ENCODE measurements at regions not wholly inside any gene's neighbourhood (a gene's known extent, or its start where the extent isn't known, plus 50 kb on each side); places are given as distances from the start of the nearest gene placed in this dataset.
A peak's percentile ranks its signal among the peaks of the same experiment; 100 is the strongest.

DNA sequence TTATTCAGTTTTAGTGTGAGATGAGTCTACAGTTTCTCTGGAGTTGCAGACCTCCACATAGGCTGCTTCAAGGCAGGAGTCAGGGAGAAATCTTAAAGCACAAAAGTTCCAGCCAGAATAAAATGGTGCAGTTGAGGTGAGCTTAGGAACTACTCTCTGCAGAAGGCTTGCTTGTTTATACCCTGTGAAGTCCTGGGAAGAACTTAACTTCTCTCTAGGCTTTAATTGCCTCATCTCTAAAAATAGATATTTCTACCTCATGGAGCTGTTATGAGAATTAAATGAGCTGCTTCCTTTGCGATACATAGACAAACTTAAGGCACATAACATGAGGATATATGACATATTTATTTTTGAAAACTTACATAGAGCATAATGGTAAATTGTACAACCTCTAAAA, 286.2 kb downstream of the GPATCH2 start:
- H3K4me3 ChIP-seq (ENCODE audit: low read length in 2 of 2) = no peak overlapping the region
- H3K36me3 ChIP-seq (ENCODE audit: control insufficient read depth in 2 of 2, insufficient read depth in 2 of 2, low read length in 2 of 2) = no peaks in the 10 kb centered on the region
- no peak overlapping the region for H3K9ac ChIP-seq (ENCODE audit: low read length in 2 of 2)
- no peaks in the 10 kb centered on the region for H3K27me3 ChIP-seq (ENCODE audit: control insufficient read depth in 1 of 2, insufficient read depth in 2 of 2, low read length in 2 of 2)
- no peaks in the 10 kb centered on the region for H3K4me1 ChIP-seq (ENCODE audit: control insufficient read depth, insufficient read depth, low read length)
- H3K27ac ChIP-seq (ENCODE audit: low read length) = no peak overlapping the region
- no peaks in the 10 kb centered on the region for H3K9me3 ChIP-seq (ENCODE audit: control insufficient read depth in 2 of 2, low read length in 2 of 2)

DNA sequence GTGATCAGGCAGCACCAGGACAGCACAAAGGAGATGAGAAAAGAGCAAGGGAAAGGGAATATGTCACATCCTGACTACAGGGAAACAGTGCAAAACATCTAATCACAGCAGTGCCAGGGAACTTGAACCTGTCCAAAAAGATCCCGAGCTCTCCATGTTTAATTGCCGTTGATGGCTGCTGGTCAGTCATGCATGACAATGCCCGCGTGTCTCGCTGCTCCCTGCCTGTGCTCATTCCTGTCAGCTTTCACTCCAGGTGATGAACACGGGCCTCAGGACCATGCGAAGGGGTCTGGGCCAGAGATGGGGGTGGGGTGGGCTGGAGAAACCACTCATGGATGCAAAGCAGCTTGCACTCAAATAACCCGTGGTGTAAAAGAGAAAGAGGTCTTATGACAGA, 287.0 kb downstream of the GPATCH2 start:
- Histone ChIP-seq H3K4me3 (ENCODE audit: low read length in 2 of 2) (no peak overlapping the region), H3K9ac (ENCODE audit: low read length in 2 of 2) (no peak overlapping the region), H3K4me1 (ENCODE audit: control insufficient read depth, insufficient read depth, low read length) (no peaks in the 10 kb centered on the region), H3K27me3 (ENCODE audit: control insufficient read depth in 1 of 2, insufficient read depth in 2 of 2, low read length in 2 of 2) (no peaks in the 10 kb centered on the region), H3K27ac (ENCODE audit: low read length) (no peak overlapping the region), H3K9me3 (ENCODE audit: control insufficient read depth in 2 of 2, low read length in 2 of 2) (no peaks in the 10 kb centered on the region), H3K36me3 (ENCODE audit: control insufficient read depth in 2 of 2, insufficient read depth in 2 of 2, low read length in 2 of 2) (no peaks in the 10 kb centered on the region)

DNA sequence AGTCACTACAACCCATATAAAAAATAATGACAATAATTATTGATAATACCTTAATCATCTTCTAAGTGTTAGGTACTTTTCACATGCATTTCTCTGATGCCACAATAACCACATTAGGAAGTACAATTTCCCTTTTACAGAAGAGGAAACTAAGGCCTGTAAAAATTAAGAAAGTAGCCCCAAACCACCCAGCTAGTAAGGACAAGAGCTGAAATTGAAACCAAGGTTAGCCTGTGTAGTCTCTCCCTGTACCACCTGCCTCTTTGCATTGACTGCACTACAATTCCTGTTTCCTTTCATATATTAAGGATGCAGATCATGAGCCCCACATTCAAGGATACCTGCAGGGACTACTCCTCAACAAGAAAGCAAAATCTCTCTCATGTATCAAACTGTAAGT, 288.8 kb downstream of the GPATCH2 start:
- no peaks in the 10 kb centered on the region for H3K9me3 ChIP-seq (ENCODE audit: control insufficient read depth in 2 of 2, low read length in 2 of 2)
- no peak overlapping the region for H3K27ac ChIP-seq (ENCODE audit: low read length)
- no peak overlapping the region for H3K4me3 ChIP-seq (ENCODE audit: low read length in 2 of 2)
- H3K36me3 ChIP-seq (ENCODE audit: control insufficient read depth in 2 of 2, insufficient read depth in 2 of 2, low read length in 2 of 2) = no peaks in the 10 kb centered on the region
- no peaks in the 10 kb centered on the region for H3K4me1 ChIP-seq (ENCODE audit: control insufficient read depth, insufficient read depth, low read length)
- no peak overlapping the region for H3K9ac ChIP-seq (ENCODE audit: low read length in 2 of 2)
- no peaks in the 10 kb centered on the region for H3K27me3 ChIP-seq (ENCODE audit: control insufficient read depth in 1 of 2, insufficient read depth in 2 of 2, low read length in 2 of 2)

DNA sequence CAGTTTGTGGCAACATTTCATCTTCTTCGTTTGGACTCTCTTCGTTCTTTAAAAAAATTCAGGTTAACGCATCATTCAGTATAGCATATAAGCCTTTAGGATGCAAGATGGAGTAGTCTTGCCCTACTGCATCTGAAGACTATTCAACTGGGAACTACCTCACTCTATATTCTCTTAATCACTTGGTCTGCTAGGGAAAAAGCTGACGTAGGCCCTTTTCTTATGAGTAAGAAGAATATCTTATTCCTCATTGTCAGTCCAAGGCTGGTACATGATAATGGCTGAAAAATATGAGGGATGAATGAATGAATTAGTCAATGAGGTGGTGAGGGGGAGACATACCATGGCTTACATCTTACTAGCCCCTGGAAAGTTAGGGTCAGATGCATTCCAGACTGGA, 294.2 kb downstream of the GPATCH2 start:
- no peaks in the 10 kb centered on the region for H3K9me3 ChIP-seq (ENCODE audit: control insufficient read depth in 2 of 2, low read length in 2 of 2)
- no peaks in the 10 kb centered on the region for H3K27me3 ChIP-seq (ENCODE audit: control insufficient read depth in 1 of 2, insufficient read depth in 2 of 2, low read length in 2 of 2)
- H3K36me3 ChIP-seq (ENCODE audit: control insufficient read depth in 2 of 2, insufficient read depth in 2 of 2, low read length in 2 of 2) = no peaks in the 10 kb centered on the region
- no peak overlapping the region for H3K4me3 ChIP-seq (ENCODE audit: low read length in 2 of 2)
- H3K27ac ChIP-seq (ENCODE audit: low read length) = no peak overlapping the region
- no peak overlapping the region for H3K9ac ChIP-seq (ENCODE audit: low read length in 2 of 2)
- H3K4me1 ChIP-seq (ENCODE audit: control insufficient read depth, insufficient read depth, low read length) = peaks cover 10% of the 10 kb centered on the region

DNA sequence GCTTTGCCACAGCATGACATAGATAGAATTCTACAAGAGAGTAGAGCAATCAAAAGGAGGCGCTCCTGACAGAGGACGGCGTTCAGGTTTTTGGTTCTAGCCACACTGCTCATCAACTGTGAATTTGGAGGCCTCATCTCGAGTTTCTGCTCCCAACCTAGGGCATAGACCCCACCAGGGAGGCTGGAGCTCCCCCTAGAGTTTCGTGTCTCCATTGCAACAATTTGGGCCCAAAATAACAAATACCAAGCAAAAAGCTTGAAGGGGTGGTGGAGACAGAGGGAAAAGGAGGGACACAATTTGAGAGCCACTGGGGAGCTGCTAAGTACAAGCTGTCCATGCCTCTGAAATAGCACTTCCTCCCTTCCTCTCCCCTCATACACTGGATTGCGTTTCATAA, 297.0 kb downstream of the GPATCH2 start:
- Histone ChIP-seq H3K4me3 (ENCODE audit: low read length in 2 of 2) (no peak overlapping the region), H3K27ac (ENCODE audit: low read length) (no peak overlapping the region), H3K36me3 (ENCODE audit: control insufficient read depth in 2 of 2, insufficient read depth in 2 of 2, low read length in 2 of 2) (no peaks in the 10 kb centered on the region), H3K9ac (ENCODE audit: low read length in 2 of 2) (no peak overlapping the region), H3K9me3 (ENCODE audit: control insufficient read depth in 2 of 2, low read length in 2 of 2) (no peaks in the 10 kb centered on the region), H3K4me1 (ENCODE audit: control insufficient read depth, insufficient read depth, low read length) (peaks cover 18% of the 10 kb centered on the region), H3K27me3 (ENCODE audit: control insufficient read depth in 1 of 2, insufficient read depth in 2 of 2, low read length in 2 of 2) (no peaks in the 10 kb centered on the region)

DNA sequence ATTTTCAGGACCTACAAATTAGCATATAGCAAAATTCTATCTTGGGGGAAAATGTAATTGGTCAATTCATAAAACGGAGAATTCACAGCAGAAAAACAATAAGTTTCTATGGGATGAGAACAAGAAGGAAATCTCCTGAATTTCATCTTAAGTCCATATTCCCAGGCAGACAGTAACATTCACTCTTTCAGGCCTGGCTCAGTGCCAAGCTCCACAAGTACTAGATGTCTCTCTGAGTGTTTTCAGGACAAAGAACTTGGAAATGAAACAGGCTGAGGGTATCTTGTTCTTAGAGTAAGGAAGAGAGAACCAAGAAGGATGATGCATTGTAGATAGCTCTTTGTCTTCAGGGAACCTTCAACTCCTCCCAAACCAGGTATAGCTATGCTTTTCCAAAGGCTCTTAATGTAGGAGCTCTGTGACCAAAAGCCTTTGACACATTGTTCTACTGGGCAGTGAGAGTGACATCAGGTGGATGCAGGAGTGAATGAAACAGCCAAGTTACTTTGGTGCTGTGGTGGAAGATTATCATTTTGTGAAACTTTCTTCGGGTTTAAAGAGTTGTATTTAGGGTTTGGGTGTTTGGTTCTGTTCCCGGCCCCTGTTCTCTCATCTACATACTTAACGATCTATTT, 298.3 kb downstream of the GPATCH2 start:
- no peaks in the 10 kb centered on the region for H3K36me3 ChIP-seq (ENCODE audit: control insufficient read depth in 2 of 2, insufficient read depth in 2 of 2, low read length in 2 of 2)
- H3K9me3 ChIP-seq (ENCODE audit: control insufficient read depth in 2 of 2, low read length in 2 of 2) = no peaks in the 10 kb centered on the region
- peaks cover 18% of the 10 kb centered on the region for H3K4me1 ChIP-seq (ENCODE audit: control insufficient read depth, insufficient read depth, low read length)
- no peaks in the 10 kb centered on the region for H3K27me3 ChIP-seq (ENCODE audit: control insufficient read depth in 1 of 2, insufficient read depth in 2 of 2, low read length in 2 of 2)
- H3K9ac ChIP-seq (ENCODE audit: low read length in 2 of 2) = no peak overlapping the region
- H3K27ac ChIP-seq (ENCODE audit: low read length) = peak overlapping the region; percentile 25
- no peak overlapping the region for H3K4me3 ChIP-seq (ENCODE audit: low read length in 2 of 2)

DNA sequence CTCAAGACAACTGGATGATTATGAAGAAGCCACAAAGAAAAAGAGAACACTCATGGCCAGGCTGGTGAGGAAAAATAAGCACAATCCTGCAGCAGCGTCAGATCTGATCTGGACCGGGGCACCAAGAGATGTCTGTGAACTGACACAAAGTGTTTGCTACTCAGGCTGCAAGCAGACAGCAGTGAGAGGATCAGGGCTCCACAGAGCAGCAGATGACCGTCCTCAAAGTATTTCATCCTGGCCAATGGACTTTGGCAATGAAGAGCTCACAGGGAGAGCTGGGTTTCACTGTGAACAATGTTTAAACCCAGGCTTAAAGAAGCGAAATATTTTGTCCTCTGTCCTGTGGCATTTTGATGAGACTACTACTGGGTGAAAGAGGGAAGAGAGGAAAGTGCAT, 299.2 kb downstream of the GPATCH2 start:
- Histone ChIP-seq H3K36me3 (ENCODE audit: control insufficient read depth in 2 of 2, insufficient read depth in 2 of 2, low read length in 2 of 2) (no peaks in the 10 kb centered on the region), H3K4me1 (ENCODE audit: control insufficient read depth, insufficient read depth, low read length) (peaks cover 18% of the 10 kb centered on the region), H3K27ac (ENCODE audit: low read length) (no peak overlapping the region), H3K9me3 (ENCODE audit: control insufficient read depth in 2 of 2, low read length in 2 of 2) (no peaks in the 10 kb centered on the region), H3K4me3 (ENCODE audit: low read length in 2 of 2) (no peak overlapping the region), H3K9ac (ENCODE audit: low read length in 2 of 2) (no peak overlapping the region), H3K27me3 (ENCODE audit: control insufficient read depth in 1 of 2, insufficient read depth in 2 of 2, low read length in 2 of 2) (no peaks in the 10 kb centered on the region)

DNA sequence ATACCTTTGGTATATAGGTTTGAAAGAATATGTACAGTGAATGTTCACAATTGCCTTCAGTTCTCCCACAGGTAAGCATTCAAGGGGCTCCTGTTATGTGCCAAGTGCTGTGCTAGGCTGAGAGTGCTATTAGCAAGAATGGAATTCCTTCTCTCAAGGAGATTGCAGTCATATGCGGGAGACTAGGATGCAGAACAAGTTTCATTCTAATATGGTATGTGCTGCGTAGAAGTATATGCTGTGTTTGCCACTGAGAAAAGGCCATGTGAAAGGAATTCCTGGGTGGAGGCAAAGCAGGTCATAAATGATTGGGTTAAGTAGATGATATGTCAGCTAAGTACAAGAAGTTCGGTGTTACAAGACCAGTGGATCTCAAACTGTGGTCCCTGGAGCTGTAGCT, 303.0 kb downstream of the GPATCH2 start:
- Histone ChIP-seq H3K36me3 (ENCODE audit: control insufficient read depth in 2 of 2, insufficient read depth in 2 of 2, low read length in 2 of 2) (no peaks in the 10 kb centered on the region), H3K9ac (ENCODE audit: low read length in 2 of 2) (no peak overlapping the region), H3K4me1 (ENCODE audit: control insufficient read depth, insufficient read depth, low read length) (peaks cover 18% of the 10 kb centered on the region), H3K27me3 (ENCODE audit: control insufficient read depth in 1 of 2, insufficient read depth in 2 of 2, low read length in 2 of 2) (no peaks in the 10 kb centered on the region), H3K27ac (ENCODE audit: low read length) (no peak overlapping the region), H3K4me3 (ENCODE audit: low read length in 2 of 2) (no peak overlapping the region), H3K9me3 (ENCODE audit: control insufficient read depth in 2 of 2, low read length in 2 of 2) (no peaks in the 10 kb centered on the region)

DNA sequence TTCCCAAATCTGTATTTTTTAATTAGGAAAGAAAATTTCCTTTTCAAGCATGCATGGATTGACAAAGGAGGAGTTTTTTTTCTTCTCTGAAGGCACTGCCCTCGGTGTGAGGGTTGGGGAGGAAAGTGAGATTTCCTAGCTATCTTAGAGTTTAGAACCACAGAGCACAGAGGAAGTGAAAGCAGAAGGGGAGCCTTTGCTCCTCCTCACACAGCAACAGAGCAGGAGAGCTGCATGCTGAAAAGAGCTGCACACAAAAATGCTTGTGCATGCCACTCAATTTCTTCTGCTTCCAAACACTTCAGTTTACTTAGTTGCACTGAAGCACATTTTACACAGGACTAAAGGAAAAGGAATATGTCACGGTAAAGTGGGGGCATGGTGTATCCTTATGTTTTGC, 308.1 kb downstream of the GPATCH2 start:
- Histone ChIP-seq H3K4me1 (ENCODE audit: control insufficient read depth, insufficient read depth, low read length) (no peaks in the 10 kb centered on the region), H3K27ac (ENCODE audit: low read length) (no peak overlapping the region), H3K27me3 (ENCODE audit: control insufficient read depth in 1 of 2, insufficient read depth in 2 of 2, low read length in 2 of 2) (no peaks in the 10 kb centered on the region), H3K36me3 (ENCODE audit: control insufficient read depth in 2 of 2, insufficient read depth in 2 of 2, low read length in 2 of 2) (no peaks in the 10 kb centered on the region), H3K9me3 (ENCODE audit: control insufficient read depth in 2 of 2, low read length in 2 of 2) (no peaks in the 10 kb centered on the region), H3K9ac (ENCODE audit: low read length in 2 of 2) (no peak overlapping the region), H3K4me3 (ENCODE audit: low read length in 2 of 2) (no peak overlapping the region)

DNA sequence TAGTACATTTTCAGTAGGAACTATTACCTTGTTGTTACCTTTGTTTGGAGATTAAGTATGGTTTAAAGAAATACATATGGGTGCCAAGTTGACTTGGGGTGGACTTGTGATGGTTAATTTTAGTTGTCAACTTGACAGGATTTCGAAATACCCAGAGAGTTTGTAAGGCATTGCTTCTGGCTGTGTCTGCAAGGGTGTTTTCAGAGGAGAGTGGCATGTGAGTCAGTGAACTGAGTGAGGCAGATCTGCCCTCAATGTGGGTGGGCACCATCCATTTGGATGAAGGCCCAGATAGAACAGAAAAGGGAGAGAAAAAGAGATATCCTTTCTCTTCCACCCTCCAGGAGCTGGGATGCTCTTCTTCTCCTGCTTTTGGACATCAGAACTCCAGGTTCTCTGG, 315.5 kb downstream of the GPATCH2 start:
- H3K27ac ChIP-seq (ENCODE audit: low read length) = no peak overlapping the region
- H3K27me3 ChIP-seq (ENCODE audit: control insufficient read depth in 1 of 2, insufficient read depth in 2 of 2, low read length in 2 of 2) = no peaks in the 10 kb centered on the region
- H3K9me3 ChIP-seq (ENCODE audit: control insufficient read depth in 2 of 2, low read length in 2 of 2) = no peaks in the 10 kb centered on the region
- no peaks in the 10 kb centered on the region for H3K4me1 ChIP-seq (ENCODE audit: control insufficient read depth, insufficient read depth, low read length)
- no peaks in the 10 kb centered on the region for H3K36me3 ChIP-seq (ENCODE audit: control insufficient read depth in 2 of 2, insufficient read depth in 2 of 2, low read length in 2 of 2)
- no peak overlapping the region for H3K9ac ChIP-seq (ENCODE audit: low read length in 2 of 2)
- no peak overlapping the region for H3K4me3 ChIP-seq (ENCODE audit: low read length in 2 of 2)

DNA sequence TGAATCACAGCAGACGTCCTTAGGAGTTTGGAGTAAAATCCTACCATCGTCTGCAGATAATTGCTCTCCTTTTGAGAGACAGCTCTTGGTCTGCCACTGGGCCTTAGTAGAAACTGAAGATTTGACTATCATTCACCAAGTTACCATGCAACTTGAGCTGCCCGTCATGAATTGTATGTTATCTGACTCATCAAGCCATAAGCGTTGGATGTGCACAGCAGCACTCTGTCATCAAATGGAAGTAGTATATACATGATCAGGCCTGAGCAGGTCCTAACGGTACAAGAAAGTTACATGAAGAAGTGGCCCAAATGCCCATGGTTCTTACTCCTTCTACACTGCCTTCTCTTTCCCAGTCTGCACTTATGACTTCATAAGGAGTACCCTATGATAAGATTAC, 317.8 kb downstream of the GPATCH2 start:
- Histone ChIP-seq H3K9ac (ENCODE audit: low read length in 2 of 2) (no peak overlapping the region), H3K4me3 (ENCODE audit: low read length in 2 of 2) (no peak overlapping the region), H3K4me1 (ENCODE audit: control insufficient read depth, insufficient read depth, low read length) (no peaks in the 10 kb centered on the region), H3K9me3 (ENCODE audit: control insufficient read depth in 2 of 2, low read length in 2 of 2) (no peaks in the 10 kb centered on the region), H3K27me3 (ENCODE audit: control insufficient read depth in 1 of 2, insufficient read depth in 2 of 2, low read length in 2 of 2) (no peaks in the 10 kb centered on the region), H3K36me3 (ENCODE audit: control insufficient read depth in 2 of 2, insufficient read depth in 2 of 2, low read length in 2 of 2) (no peaks in the 10 kb centered on the region), H3K27ac (ENCODE audit: low read length) (no peak overlapping the region)
